ENCODE measurements at regions not wholly inside any gene's neighbourhood (a gene's known extent, or its start where the extent isn't known, plus 50 kb on each side); places are given as distances from the start of the nearest gene placed in this dataset.

- no peaks in the 10 kb centered on the region for H3K4me1 ChIP-seq (ENCODE audit: low read length)
- no peaks in the 10 kb centered on the region for H4K20me1 ChIP-seq (ENCODE audit: insufficient read depth, low read length)
- no peaks in the 10 kb centered on the region for H3K79me2 ChIP-seq (ENCODE audit: low read length)
- no peak overlapping the region for H3K4me2 ChIP-seq (ENCODE audit: low read depth, low read length)
- no peaks in the 10 kb centered on the region for H3F3A ChIP-seq (ENCODE audit: insufficient read depth, low read length)
- H3K27me3 ChIP-seq (replicated peaks; ENCODE audit: insufficient read depth, low read length), result no peaks in the 10 kb centered on the region
- DNase-seq, result no peak
- no peaks in the 10 kb centered on the region for H3K36me3 ChIP-seq (replicated peaks; ENCODE audit: insufficient read depth, low read length)
- no peak overlapping the region for H3K27ac ChIP-seq (ENCODE audit: low read length)
- H3K9ac ChIP-seq (ENCODE audit: low read length), result no peak overlapping the region
- no peaks in the 10 kb centered on the region for H3K9me3 ChIP-seq (replicated peaks; ENCODE audit: insufficient read depth, low read length)
- TF ChIP-seq CTCF (IDR thresholded peaks at IDR 0.05; ENCODE audit: low read length), result no peak
- H3K4me3 ChIP-seq (ENCODE audit: low read length), result no peak overlapping the region
- H3K9me2 ChIP-seq (replicated peaks; ENCODE audit: insufficient read depth, low read length), result no peaks in the 10 kb centered on the region
- H2AFZ ChIP-seq (ENCODE audit: low read length), result no peak overlapping the region
These were observed 207.5 kb upstream of the HS3ST5 start for GRCh38 chr6:114550316-114550715.

- H3K9me2 ChIP-seq (replicated peaks; ENCODE audit: insufficient read depth, low read length), result no peaks in the 10 kb centered on the region
- no peaks in the 10 kb centered on the region for H4K20me1 ChIP-seq (ENCODE audit: insufficient read depth, low read length)
- no peak overlapping the region for H2AFZ ChIP-seq (ENCODE audit: low read length)
- no peaks in the 10 kb centered on the region for H3K27me3 ChIP-seq (replicated peaks; ENCODE audit: insufficient read depth, low read length)
- H3K4me3 ChIP-seq (ENCODE audit: low read length), result no peak overlapping the region
- TF ChIP-seq EZH2phosphoT487 (IDR thresholded peaks at IDR 0.05; ENCODE audit: low read length), result no peak
- TF ChIP-seq CTCF (IDR thresholded peaks at IDR 0.05; ENCODE audit: low read length), result no peak
- TF ChIP-seq EZH2 (optimal IDR thresholded peaks at IDR 0.05; ENCODE audit: low read depth, low read length), result no peak
- no peaks in the 10 kb centered on the region for H3K9me3 ChIP-seq (replicated peaks; ENCODE audit: insufficient read depth, low read length)
- H3K79me2 ChIP-seq (ENCODE audit: low read length), result no peaks in the 10 kb centered on the region
- H3K4me2 ChIP-seq (ENCODE audit: low read depth, low read length), result no peak overlapping the region
- H3K36me3 ChIP-seq (replicated peaks; ENCODE audit: insufficient read depth, low read length), result no peaks in the 10 kb centered on the region
- no peaks in the 10 kb centered on the region for H3F3A ChIP-seq (ENCODE audit: insufficient read depth, low read length)
- no peaks in the 10 kb centered on the region for H3K4me1 ChIP-seq (ENCODE audit: low read length)
- no peak overlapping the region for H3K27ac ChIP-seq (ENCODE audit: low read length)
- no peak for DNase-seq
- no peak overlapping the region for H3K9ac ChIP-seq (ENCODE audit: low read length)
These were observed 200.9 kb upstream of the HS3ST5 start for GRCh38 chr6:114543696-114544095.

- TF ChIP-seq EZH2 (optimal IDR thresholded peaks at IDR 0.05; ENCODE audit: low read depth, low read length), result no peak
- Histone ChIP-seq H3K4me3 (ENCODE audit: low read length) (no peak overlapping the region), H3K27me3 (replicated peaks; ENCODE audit: insufficient read depth, low read length) (no peaks in the 10 kb centered on the region), H3K36me3 (replicated peaks; ENCODE audit: insufficient read depth, low read length) (no peaks in the 10 kb centered on the region), H3K9ac (ENCODE audit: low read length) (no peak overlapping the region), H3K79me2 (ENCODE audit: low read length) (no peaks in the 10 kb centered on the region), H3K4me2 (ENCODE audit: low read depth, low read length) (no peak overlapping the region), H3K4me1 (ENCODE audit: low read length) (no peaks in the 10 kb centered on the region), H4K20me1 (ENCODE audit: insufficient read depth, low read length) (no peaks in the 10 kb centered on the region), H3F3A (ENCODE audit: insufficient read depth, low read length) (no peaks in the 10 kb centered on the region), H3K9me3 (replicated peaks; ENCODE audit: insufficient read depth, low read length) (no peaks in the 10 kb centered on the region), H3K9me2 (replicated peaks; ENCODE audit: insufficient read depth, low read length) (no peaks in the 10 kb centered on the region), H2AFZ (ENCODE audit: low read length) (no peak overlapping the region), H3K27ac (ENCODE audit: low read length) (no peak overlapping the region)
- no peak for DNase-seq
These were observed 199.0 kb upstream of the HS3ST5 start for GRCh38 chr6:114541794-114542193.

- Histone ChIP-seq H3K9me2 (replicated peaks; ENCODE audit: insufficient read depth, low read length) (no peaks in the 10 kb centered on the region), H3K4me3 (ENCODE audit: low read length) (no peak overlapping the region), H4K20me1 (ENCODE audit: insufficient read depth, low read length) (no peaks in the 10 kb centered on the region), H3K79me2 (ENCODE audit: low read length) (no peaks in the 10 kb centered on the region), H3K4me2 (ENCODE audit: low read depth, low read length) (no peak overlapping the region), H3K36me3 (replicated peaks; ENCODE audit: insufficient read depth, low read length) (no peaks in the 10 kb centered on the region), H3F3A (ENCODE audit: insufficient read depth, low read length) (no peaks in the 10 kb centered on the region), H3K27me3 (replicated peaks; ENCODE audit: insufficient read depth, low read length) (no peaks in the 10 kb centered on the region), H2AFZ (ENCODE audit: low read length) (no peak overlapping the region), H3K9me3 (replicated peaks; ENCODE audit: insufficient read depth, low read length) (no peaks in the 10 kb centered on the region), H3K9ac (ENCODE audit: low read length) (no peak overlapping the region), H3K27ac (ENCODE audit: low read length) (no peak overlapping the region), H3K4me1 (ENCODE audit: low read length) (no peaks in the 10 kb centered on the region)
- DNase-seq, result no peak
- TF ChIP-seq EZH2 (optimal IDR thresholded peaks at IDR 0.05; ENCODE audit: low read depth, low read length) (no peak), CTCF (IDR thresholded peaks at IDR 0.05; ENCODE audit: low read length) (no peak), EZH2phosphoT487 (IDR thresholded peaks at IDR 0.05; ENCODE audit: low read length) (no peak)
These were observed 195.2 kb upstream of the HS3ST5 start for GRCh38 chr6:114537977-114538376.
